GM23338 (cell line): ENCODE measurements at regions not wholly inside any gene's neighbourhood (a gene's known extent, or its start where the extent isn't known, plus 50 kb on each side); places are given as distances from the start of the nearest gene placed in this dataset.

Experiments
- CREB1 ChIP-seq: fragments of 250-450 bp; sonication (Bioruptor Pico); IDR thresholded peaks from 2 replicates; pipeline ENCODE4 v1.5.0; 2020; ENCODE audit warnings: low read depth, mild to moderate bottlenecking, moderate library complexity
- CTCF ChIP-seq, 2 experiments: fragments of 200-600 bp in 1 of 2; sonication (generic) in 1 of 2; conservative IDR thresholded peaks; 2 replicates each; pipeline versions ENCODE4 v1.5.1 to v1.6.1; 2016 to 2017; ENCODE audit warnings: antibody characterized with exemption in 2 of 2, low read depth in 2 of 2, mild to moderate bottlenecking in 2 of 2, moderate library complexity in 1 of 2
- EZH2 ChIP-seq: fragments of 200-600 bp; sonication (generic); IDR thresholded peaks from one replicate; pipeline ENCODE4 v1.8.0; 2017; ENCODE audit warnings: antibody characterized with exemption, mild to moderate bottlenecking, low read depth; ENCODE audit not compliant: unreplicated experiment
- EZH2phosphoT487 ChIP-seq: fragments of 200-600 bp; sonication (generic); IDR thresholded peaks from one replicate; pipeline ENCODE4 v1.8.1; 2018; ENCODE audit warnings: antibody characterized with exemption; ENCODE audit not compliant: unreplicated experiment
- JUNB ChIP-seq: IDR thresholded peaks from one replicate; pipeline ENCODE4 v1.6.1; 2016; ENCODE audit warnings: antibody characterized with exemption; ENCODE audit not compliant: unreplicated experiment
- POLR2AphosphoS5 ChIP-seq: IDR thresholded peaks from 2 replicates; pipeline ENCODE4 v1.6.1; 2016; ENCODE audit warnings: antibody characterized with exemption, low read depth
- STAT1 ChIP-seq: IDR thresholded peaks from one replicate; pipeline ENCODE4 v1.6.1; 2016; ENCODE audit warnings: antibody characterized with exemption; ENCODE audit not compliant: unreplicated experiment
- ZNF114 ChIP-seq: fragments of 250-450 bp; sonication (Bioruptor Pico); IDR thresholded peaks from 2 replicates; pipeline ENCODE4 v1.5.0; 2020; ENCODE audit warnings: mild to moderate bottlenecking, moderate library complexity
- ZNF331 ChIP-seq: fragments of 250-450 bp; sonication (Bioruptor Pico); IDR thresholded peaks from 2 replicates; pipeline ENCODE4 v1.5.0; 2020; ENCODE audit warnings: low read depth, mild to moderate bottlenecking, moderate library complexity
- ZNF462 ChIP-seq: fragments of 250-450 bp; sonication (Bioruptor Pico); IDR thresholded peaks from 2 replicates; pipeline ENCODE4 v1.5.0; 2020; ENCODE audit warnings: mild to moderate bottlenecking, moderate library complexity
- TF ChIP-seq, protein P1 (sequence below): IDR thresholded peaks from 2 replicates; pipeline ENCODE4 v1.6.1; 2016; ENCODE audit warnings: antibody characterized with exemption
- TF ChIP-seq, protein P2 (sequence below): IDR thresholded peaks from one replicate; pipeline ENCODE4 v1.6.1; 2018; ENCODE audit warnings: antibody characterized with exemption; ENCODE audit not compliant: unreplicated experiment

- no peak for TF ChIP-seq CTCF (conservative IDR thresholded peaks at IDR 0.05; ENCODE audit: low read depth in 2 of 2)
- TF ChIP-seq EZH2, result no peak
- no peak for TF ChIP-seq POLR2AphosphoS5
- TF ChIP-seq ZNF331 (CRISPR knock-in tag), result no peak
- no peak for TF ChIP-seq CREB1 (CRISPR knock-in tag)
- no peak for TF ChIP-seq EZH2phosphoT487
- TF ChIP-seq STAT1, result no peak
- TF ChIP-seq, protein P1, sequence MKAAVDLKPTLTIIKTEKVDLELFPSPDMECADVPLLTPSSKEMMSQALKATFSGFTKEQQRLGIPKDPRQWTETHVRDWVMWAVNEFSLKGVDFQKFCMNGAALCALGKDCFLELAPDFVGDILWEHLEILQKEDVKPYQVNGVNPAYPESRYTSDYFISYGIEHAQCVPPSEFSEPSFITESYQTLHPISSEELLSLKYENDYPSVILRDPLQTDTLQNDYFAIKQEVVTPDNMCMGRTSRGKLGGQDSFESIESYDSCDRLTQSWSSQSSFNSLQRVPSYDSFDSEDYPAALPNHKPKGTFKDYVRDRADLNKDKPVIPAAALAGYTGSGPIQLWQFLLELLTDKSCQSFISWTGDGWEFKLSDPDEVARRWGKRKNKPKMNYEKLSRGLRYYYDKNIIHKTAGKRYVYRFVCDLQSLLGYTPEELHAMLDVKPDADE, result no peak
- TF ChIP-seq JUNB, result no peak
- TF ChIP-seq, protein P2, sequence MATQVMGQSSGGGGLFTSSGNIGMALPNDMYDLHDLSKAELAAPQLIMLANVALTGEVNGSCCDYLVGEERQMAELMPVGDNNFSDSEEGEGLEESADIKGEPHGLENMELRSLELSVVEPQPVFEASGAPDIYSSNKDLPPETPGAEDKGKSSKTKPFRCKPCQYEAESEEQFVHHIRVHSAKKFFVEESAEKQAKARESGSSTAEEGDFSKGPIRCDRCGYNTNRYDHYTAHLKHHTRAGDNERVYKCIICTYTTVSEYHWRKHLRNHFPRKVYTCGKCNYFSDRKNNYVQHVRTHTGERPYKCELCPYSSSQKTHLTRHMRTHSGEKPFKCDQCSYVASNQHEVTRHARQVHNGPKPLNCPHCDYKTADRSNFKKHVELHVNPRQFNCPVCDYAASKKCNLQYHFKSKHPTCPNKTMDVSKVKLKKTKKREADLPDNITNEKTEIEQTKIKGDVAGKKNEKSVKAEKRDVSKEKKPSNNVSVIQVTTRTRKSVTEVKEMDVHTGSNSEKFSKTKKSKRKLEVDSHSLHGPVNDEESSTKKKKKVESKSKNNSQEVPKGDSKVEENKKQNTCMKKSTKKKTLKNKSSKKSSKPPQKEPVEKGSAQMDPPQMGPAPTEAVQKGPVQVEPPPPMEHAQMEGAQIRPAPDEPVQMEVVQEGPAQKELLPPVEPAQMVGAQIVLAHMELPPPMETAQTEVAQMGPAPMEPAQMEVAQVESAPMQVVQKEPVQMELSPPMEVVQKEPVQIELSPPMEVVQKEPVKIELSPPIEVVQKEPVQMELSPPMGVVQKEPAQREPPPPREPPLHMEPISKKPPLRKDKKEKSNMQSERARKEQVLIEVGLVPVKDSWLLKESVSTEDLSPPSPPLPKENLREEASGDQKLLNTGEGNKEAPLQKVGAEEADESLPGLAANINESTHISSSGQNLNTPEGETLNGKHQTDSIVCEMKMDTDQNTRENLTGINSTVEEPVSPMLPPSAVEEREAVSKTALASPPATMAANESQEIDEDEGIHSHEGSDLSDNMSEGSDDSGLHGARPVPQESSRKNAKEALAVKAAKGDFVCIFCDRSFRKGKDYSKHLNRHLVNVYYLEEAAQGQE, result no peak
- no peak for TF ChIP-seq ZNF462
- TF ChIP-seq ZNF114 (CRISPR knock-in tag), result no peak
Measured at GRCh38 chr3:162376761-162377160, 880.2 kb downstream of the OTOL1 start.
